Peyer's patch (tissue), 4 donors: ENCODE measurements at regions not wholly inside any gene's neighbourhood (a gene's known extent, or its start where the extent isn't known, plus 50 kb on each side); places are given as distances from the start of the nearest gene placed in this dataset.

Experiments used
- POLR2A ChIP-seq, 2 donors: fragments of 450-650 bp; IDR thresholded peaks; one replicate each; pipeline ENCODE4 v1.5.1; 2017; ENCODE audit warnings: antibody characterized with exemption in 2 of 2, mild to moderate bottlenecking in 2 of 2, moderate library complexity in 2 of 2
- TF ChIP-seq, protein P1 (sequence below), 6 experiments: fragments of 450-650 bp in 4 of 6; fragments of 200-600 bp in 2 of 6; sonication (generic) in 1 of 6; IDR thresholded peaks; one replicate each; pipeline ENCODE4 v1.5.1; 2017 to 2019; ENCODE audit warnings: antibody characterized with exemption in 6 of 6, mild to moderate bottlenecking in 3 of 6, moderate library complexity in 1 of 6

DNA sequence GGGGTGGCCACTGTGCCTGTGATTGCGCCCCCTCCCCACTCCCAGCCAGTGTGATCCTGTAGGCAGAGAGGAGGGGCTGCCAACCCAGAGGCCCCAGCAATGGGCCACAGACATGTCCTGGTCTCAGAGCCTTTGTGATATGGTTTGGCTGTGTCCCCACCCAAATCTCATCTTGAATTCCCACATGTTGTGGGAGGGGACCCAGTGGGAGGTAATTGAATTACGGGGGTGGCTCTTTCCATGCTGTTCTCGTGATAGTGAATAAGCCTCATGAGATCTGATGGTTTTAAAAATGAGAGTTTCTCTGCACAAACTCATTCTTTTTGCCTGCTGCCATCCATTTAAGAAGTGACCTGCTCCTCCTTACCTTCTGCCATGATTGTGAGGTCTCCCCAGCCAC, 56.8 kb upstream of the ZNF469 start:
- no peak for TF ChIP-seq POLR2A (IDR thresholded peaks at IDR 0.05)
- TF ChIP-seq, protein P1, sequence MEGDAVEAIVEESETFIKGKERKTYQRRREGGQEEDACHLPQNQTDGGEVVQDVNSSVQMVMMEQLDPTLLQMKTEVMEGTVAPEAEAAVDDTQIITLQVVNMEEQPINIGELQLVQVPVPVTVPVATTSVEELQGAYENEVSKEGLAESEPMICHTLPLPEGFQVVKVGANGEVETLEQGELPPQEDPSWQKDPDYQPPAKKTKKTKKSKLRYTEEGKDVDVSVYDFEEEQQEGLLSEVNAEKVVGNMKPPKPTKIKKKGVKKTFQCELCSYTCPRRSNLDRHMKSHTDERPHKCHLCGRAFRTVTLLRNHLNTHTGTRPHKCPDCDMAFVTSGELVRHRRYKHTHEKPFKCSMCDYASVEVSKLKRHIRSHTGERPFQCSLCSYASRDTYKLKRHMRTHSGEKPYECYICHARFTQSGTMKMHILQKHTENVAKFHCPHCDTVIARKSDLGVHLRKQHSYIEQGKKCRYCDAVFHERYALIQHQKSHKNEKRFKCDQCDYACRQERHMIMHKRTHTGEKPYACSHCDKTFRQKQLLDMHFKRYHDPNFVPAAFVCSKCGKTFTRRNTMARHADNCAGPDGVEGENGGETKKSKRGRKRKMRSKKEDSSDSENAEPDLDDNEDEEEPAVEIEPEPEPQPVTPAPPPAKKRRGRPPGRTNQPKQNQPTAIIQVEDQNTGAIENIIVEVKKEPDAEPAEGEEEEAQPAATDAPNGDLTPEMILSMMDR (IDR thresholded peaks at IDR 0.05), result no peak
